ENCODE measurements at regions not wholly inside any gene's neighbourhood (a gene's known extent, or its start where the extent isn't known, plus 50 kb on each side); places are given as distances from the start of the nearest gene placed in this dataset.

- no peak for TF ChIP-seq GATA2 (IDR thresholded peaks at IDR 0.05; ENCODE audit: low read depth, low read length)
- TF ChIP-seq GATA3 (IDR thresholded peaks at IDR 0.05; ENCODE audit: low read depth, low read length): no peak
Measured at GRCh38 chr18:8942909-8943545, 159.5 kb upstream of the NDUFV2 start.
